ENCODE measurements at regions not wholly inside any gene's neighbourhood (a gene's known extent, or its start where the extent isn't known, plus 50 kb on each side); places are given as distances from the start of the nearest gene placed in this dataset.
"Not testable (repeated sequence)": the region's sequence is repeated elsewhere in the genome, so short reads cannot be mapped to it uniquely, and the experiment has no call there.

DNA sequence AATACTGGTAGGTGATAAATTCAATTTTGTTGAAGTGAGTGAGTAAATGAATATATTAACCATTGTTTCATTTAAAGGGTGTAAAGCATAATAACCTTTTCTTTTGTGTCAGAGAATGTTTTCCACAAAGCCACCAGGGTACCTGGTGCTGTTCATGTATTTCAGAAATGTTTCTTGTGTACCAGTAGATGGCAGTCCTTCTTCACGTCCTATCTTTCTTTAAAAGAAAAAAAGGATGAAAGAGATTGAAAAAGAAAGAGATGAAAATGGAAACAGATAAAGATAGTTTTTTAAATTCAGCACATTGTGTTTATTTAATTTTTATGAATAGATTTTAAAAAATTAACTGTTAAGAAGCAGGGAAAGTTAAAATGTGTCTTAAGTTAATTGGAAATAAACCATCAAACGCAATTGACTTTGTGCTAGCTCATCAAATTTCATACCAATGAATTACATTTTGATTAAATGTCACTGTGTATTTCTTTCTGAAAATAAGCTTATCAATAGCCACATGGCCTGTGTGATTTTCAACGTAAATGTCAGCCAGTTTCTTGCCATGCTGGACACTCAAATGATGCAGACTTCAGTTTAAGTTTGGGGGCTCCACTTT is 65.5 kb upstream of the CHORDC1 start:
- TF ChIP-seq, protein P1, sequence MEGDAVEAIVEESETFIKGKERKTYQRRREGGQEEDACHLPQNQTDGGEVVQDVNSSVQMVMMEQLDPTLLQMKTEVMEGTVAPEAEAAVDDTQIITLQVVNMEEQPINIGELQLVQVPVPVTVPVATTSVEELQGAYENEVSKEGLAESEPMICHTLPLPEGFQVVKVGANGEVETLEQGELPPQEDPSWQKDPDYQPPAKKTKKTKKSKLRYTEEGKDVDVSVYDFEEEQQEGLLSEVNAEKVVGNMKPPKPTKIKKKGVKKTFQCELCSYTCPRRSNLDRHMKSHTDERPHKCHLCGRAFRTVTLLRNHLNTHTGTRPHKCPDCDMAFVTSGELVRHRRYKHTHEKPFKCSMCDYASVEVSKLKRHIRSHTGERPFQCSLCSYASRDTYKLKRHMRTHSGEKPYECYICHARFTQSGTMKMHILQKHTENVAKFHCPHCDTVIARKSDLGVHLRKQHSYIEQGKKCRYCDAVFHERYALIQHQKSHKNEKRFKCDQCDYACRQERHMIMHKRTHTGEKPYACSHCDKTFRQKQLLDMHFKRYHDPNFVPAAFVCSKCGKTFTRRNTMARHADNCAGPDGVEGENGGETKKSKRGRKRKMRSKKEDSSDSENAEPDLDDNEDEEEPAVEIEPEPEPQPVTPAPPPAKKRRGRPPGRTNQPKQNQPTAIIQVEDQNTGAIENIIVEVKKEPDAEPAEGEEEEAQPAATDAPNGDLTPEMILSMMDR (IDR thresholded peaks at IDR 0.05), result peak; percentile 62
- DNase-seq (ENCODE audit: low spot score), result no peak
- H3K4me1 ChIP-seq (ENCODE audit: control insufficient read depth in 1 of 2, low read depth in 2 of 2), result no peaks in the 10 kb centered on the region
- no peaks in the 10 kb centered on the region for H3K36me3 ChIP-seq
- H3K27ac ChIP-seq, result no peak overlapping the region
- no peaks in the 10 kb centered on the region for H3K9me3 ChIP-seq
- H3K4me3 ChIP-seq, result no peak overlapping the region
- H3K27me3 ChIP-seq (replicated peaks; ENCODE audit: insufficient read depth), result no peaks in the 10 kb centered on the region
- ATAC-seq (ENCODE audit: insufficient number of reproducible peaks, low FRiP score, low read depth), result no peak

DNA sequence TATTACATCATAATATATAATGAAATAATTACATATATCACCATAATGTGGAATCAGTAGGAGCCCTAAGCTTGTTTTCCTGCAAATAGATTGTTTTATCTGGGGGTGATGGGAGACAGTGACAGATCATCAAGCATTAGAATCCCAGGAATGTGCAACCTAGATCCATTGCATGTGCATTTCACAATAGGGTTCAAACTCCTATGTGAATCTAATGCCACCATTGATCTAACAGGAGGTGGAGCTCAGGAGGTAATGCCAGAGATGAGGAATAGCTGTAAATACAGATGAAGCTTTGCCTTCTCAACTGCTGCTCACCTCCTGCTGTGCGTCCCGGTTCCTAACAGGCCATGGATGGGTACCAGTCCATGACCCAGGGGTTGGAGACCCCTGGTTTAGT is 63.8 kb upstream of the CHORDC1 start:
- Histone ChIP-seq H3K27ac (no peak overlapping the region), H3K4me3 (no peak overlapping the region), H3K27me3 (replicated peaks; ENCODE audit: insufficient read depth) (no peaks in the 10 kb centered on the region), H3K36me3 (no peaks in the 10 kb centered on the region), H3K4me1 (ENCODE audit: control insufficient read depth in 1 of 2, low read depth in 2 of 2) (no peaks in the 10 kb centered on the region), H3K9me3 (no peaks in the 10 kb centered on the region)
- no peak for ATAC-seq (ENCODE audit: insufficient number of reproducible peaks, low FRiP score, low read depth)
- TF ChIP-seq, protein P1 (IDR thresholded peaks at IDR 0.05), result no peak
- DNase-seq (ENCODE audit: low spot score), result no peak

DNA sequence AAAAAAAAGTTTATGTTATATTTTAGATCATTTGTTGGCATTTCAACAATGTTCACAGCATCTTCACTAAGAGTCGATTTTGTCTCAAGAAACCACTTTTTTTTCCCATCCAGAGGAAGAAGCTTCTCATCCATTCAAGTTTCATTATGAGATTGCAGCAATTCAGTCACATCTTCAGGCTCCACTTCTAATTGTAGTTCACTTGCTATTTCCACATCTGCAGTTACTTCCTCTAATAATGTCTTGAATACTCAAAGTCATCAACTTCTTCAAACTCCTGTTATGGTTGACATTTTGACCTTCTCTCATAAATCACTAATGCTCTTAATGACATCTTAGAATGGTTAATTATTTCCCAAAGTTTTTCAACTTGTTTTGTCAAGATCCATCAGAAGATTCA is 61.3 kb upstream of the CHORDC1 start:
- H3K4me1 ChIP-seq (ENCODE audit: control insufficient read depth in 1 of 2, low read depth in 2 of 2), result no peaks in the 10 kb centered on the region
- no peaks in the 10 kb centered on the region for H3K9me3 ChIP-seq
- H3K36me3 ChIP-seq, result no peaks in the 10 kb centered on the region
- TF ChIP-seq, protein P1 (IDR thresholded peaks at IDR 0.05), result no peak
- H3K27ac ChIP-seq, result no peak overlapping the region
- ATAC-seq (ENCODE audit: insufficient number of reproducible peaks, low FRiP score, low read depth), result no peak
- DNase-seq (ENCODE audit: low spot score), result no peak
- H3K4me3 ChIP-seq, result no peak overlapping the region
- no peaks in the 10 kb centered on the region for H3K27me3 ChIP-seq (replicated peaks; ENCODE audit: insufficient read depth)

DNA sequence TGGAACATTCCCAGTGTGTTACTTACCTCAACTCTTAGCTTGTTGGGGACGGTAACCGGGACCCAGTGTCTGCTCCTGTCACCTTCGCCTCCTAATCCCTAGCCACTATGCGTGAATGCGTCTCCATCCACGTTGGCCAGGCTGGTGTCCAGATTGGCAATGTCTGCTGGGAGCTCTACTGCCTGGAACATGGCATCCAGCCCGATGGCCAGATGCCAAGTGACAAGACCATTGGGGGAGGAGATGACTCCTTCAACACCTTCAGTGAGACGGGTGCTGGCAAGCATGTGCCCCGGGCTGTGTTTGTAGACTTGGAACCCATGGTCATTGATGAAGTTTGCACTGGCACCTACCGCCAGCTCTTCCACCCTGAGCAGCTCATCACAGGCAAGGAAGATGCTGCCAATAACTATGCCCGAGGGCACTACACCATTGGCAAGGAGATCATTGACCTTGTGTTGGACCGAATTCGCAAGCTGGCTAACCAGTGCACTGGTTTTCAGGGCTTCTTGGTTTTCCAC is 59.8 kb upstream of the CHORDC1 start:
- DNase-seq (ENCODE audit: low spot score); H3K4me3 ChIP-seq; H3K4me1 ChIP-seq (ENCODE audit: control insufficient read depth in 1 of 2, low read depth in 2 of 2); H3K27me3 ChIP-seq (replicated peaks; ENCODE audit: insufficient read depth); H3K9me3 ChIP-seq; H3K27ac ChIP-seq; ATAC-seq (ENCODE audit: insufficient number of reproducible peaks, low FRiP score, low read depth); H3K36me3 ChIP-seq: not testable (repeated sequence)

DNA sequence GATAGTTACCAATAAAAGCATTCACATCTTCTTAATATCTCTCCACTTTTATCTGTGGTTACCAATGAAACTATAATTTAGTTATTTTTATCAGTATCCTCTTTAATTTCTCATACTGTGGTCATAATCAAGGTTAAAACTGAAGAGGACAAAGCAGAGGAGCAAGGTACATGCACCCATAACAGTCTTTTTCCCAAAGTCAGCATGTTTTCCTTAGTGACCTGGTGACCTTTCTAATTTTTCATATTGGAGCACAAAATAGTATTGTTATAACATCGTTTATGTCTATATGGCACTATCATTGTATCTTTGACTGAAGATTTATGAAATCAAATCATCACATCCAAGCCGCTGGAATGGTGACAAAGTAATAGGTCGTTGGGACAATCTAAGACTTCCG is 51.5 kb upstream of the CHORDC1 start:
- no peak for ATAC-seq (ENCODE audit: insufficient number of reproducible peaks, low FRiP score, low read depth)
- TF ChIP-seq, protein P1 (IDR thresholded peaks at IDR 0.05), result no peak
- Histone ChIP-seq H3K4me1 (ENCODE audit: control insufficient read depth in 1 of 2, low read depth in 2 of 2) (no peaks in the 10 kb centered on the region), H3K4me3 (no peak overlapping the region), H3K9me3 (no peaks in the 10 kb centered on the region), H3K27ac (no peak overlapping the region), H3K27me3 (replicated peaks; ENCODE audit: insufficient read depth) (no peaks in the 10 kb centered on the region), H3K36me3 (no peaks in the 10 kb centered on the region)
- DNase-seq (ENCODE audit: low spot score), result no peak
